ENCODE measurements at regions not wholly inside any gene's neighbourhood (a gene's known extent, or its start where the extent isn't known, plus 50 kb on each side); places are given as distances from the start of the nearest gene placed in this dataset.

DNA sequence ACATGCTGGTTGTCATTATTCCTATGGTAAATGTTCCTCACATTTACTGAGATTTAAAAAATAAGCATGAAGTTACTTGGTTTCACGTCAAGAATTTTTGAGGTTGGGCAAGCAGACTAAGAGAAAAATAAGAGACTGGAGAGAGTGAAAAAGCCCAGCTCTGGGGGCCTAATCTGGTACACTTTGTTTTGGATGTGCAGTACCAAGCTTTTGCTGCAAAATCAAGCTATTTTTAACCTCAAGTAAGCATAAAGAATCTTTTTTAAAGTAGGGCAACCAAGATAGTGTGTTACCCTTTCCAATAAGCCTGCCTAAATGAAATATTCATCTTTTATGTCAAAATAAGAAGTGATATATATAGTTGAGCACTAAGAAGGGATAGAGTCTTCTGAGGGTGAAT, 79.4 kb upstream of the ARHGAP20 start:
- DNase-seq (ENCODE audit: low read depth, low spot score) (no peak), ATAC-seq (no peak)
- Histone ChIP-seq H3K27me3 (ENCODE audit: control insufficient read depth, insufficient read depth, low read length) (no peaks in the 10 kb centered on the region), H3K9me3 (ENCODE audit: control insufficient read depth, insufficient read depth, low read depth, low read length) (no peaks in the 10 kb centered on the region), H3K36me3 (ENCODE audit: control insufficient read depth, insufficient read depth, low read length) (no peaks in the 10 kb centered on the region), H3K4me1 (ENCODE audit: control insufficient read depth, insufficient read depth, low read length) (no peaks in the 10 kb centered on the region), H3K27ac (ENCODE audit: low read length) (no peak overlapping the region), H3K4me3 (ENCODE audit: low read depth in 2 of 2, low read length in 2 of 2) (no peak overlapping the region)
- in situ Hi-C loops (cut with HindIII; ENCODE audit: low pct_unique_long_range_greater_than_20kb, low sequenced_read_pairs) (no loop called here), intact Hi-C loops (cut with micrococcal nuclease; ENCODE audit: unreplicated experiment) (no loop called here)
- CTCF ChIA-PET: no interaction called here
- POLR2A ChIA-PET: no interaction called here
- no TSS peak for BruUV-seq (replicated peaks)
- TF ChIP-seq TCF7L2 (IDR thresholded peaks at IDR 0.05; ENCODE audit: low read depth, low read length): no peak
- TF ChIP-seq, protein P1, sequence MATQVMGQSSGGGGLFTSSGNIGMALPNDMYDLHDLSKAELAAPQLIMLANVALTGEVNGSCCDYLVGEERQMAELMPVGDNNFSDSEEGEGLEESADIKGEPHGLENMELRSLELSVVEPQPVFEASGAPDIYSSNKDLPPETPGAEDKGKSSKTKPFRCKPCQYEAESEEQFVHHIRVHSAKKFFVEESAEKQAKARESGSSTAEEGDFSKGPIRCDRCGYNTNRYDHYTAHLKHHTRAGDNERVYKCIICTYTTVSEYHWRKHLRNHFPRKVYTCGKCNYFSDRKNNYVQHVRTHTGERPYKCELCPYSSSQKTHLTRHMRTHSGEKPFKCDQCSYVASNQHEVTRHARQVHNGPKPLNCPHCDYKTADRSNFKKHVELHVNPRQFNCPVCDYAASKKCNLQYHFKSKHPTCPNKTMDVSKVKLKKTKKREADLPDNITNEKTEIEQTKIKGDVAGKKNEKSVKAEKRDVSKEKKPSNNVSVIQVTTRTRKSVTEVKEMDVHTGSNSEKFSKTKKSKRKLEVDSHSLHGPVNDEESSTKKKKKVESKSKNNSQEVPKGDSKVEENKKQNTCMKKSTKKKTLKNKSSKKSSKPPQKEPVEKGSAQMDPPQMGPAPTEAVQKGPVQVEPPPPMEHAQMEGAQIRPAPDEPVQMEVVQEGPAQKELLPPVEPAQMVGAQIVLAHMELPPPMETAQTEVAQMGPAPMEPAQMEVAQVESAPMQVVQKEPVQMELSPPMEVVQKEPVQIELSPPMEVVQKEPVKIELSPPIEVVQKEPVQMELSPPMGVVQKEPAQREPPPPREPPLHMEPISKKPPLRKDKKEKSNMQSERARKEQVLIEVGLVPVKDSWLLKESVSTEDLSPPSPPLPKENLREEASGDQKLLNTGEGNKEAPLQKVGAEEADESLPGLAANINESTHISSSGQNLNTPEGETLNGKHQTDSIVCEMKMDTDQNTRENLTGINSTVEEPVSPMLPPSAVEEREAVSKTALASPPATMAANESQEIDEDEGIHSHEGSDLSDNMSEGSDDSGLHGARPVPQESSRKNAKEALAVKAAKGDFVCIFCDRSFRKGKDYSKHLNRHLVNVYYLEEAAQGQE (IDR thresholded peaks at IDR 0.05; ENCODE audit: insufficient read depth in 1 of 2, low read depth in 2 of 2, low read length in 1 of 2): no peak
- no peak for TF ChIP-seq POLR2AphosphoS5 (IDR thresholded peaks at IDR 0.05; ENCODE audit: low read depth, low read length)
- TF ChIP-seq SIN3A (IDR thresholded peaks at IDR 0.05; ENCODE audit: borderline replicate concordance, insufficient read depth, low read depth, low read length): no peak
- no peak for TF ChIP-seq CTCF (IDR thresholded peaks at IDR 0.05)

- ChIA-PET POLR2A (no interaction called here), CTCF (no interaction called here)
- in situ Hi-C loops (cut with HindIII; ENCODE audit: low pct_unique_long_range_greater_than_20kb, low sequenced_read_pairs): no loop called here
- H3K27ac ChIP-seq (ENCODE audit: low read length): no peak overlapping the region
- no peaks in the 10 kb centered on the region for H3K9me3 ChIP-seq (ENCODE audit: control insufficient read depth, insufficient read depth, low read depth, low read length)
- ATAC-seq (no peak), DNase-seq (ENCODE audit: low read depth, low spot score) (no peak)
- intact Hi-C loops (cut with micrococcal nuclease; ENCODE audit: unreplicated experiment): no loop called here
- no TSS peak for BruUV-seq (replicated peaks)
- TF ChIP-seq SIN3A (IDR thresholded peaks at IDR 0.05; ENCODE audit: borderline replicate concordance, insufficient read depth, low read depth, low read length): no peak
- TF ChIP-seq POLR2AphosphoS5 (IDR thresholded peaks at IDR 0.05; ENCODE audit: low read depth, low read length): no peak
- TF ChIP-seq TCF7L2 (IDR thresholded peaks at IDR 0.05; ENCODE audit: low read depth, low read length): no peak
- TF ChIP-seq CTCF (IDR thresholded peaks at IDR 0.05): no peak
- TF ChIP-seq, protein P1 (IDR thresholded peaks at IDR 0.05; ENCODE audit: insufficient read depth in 1 of 2, low read depth in 2 of 2, low read length in 1 of 2): no peak
- no peaks in the 10 kb centered on the region for H3K4me1 ChIP-seq (ENCODE audit: control insufficient read depth, insufficient read depth, low read length)
- no peaks in the 10 kb centered on the region for H3K36me3 ChIP-seq (ENCODE audit: control insufficient read depth, insufficient read depth, low read length)
- H3K4me3 ChIP-seq (ENCODE audit: low read depth in 2 of 2, low read length in 2 of 2): no peak overlapping the region
- H3K27me3 ChIP-seq (ENCODE audit: control insufficient read depth, insufficient read depth, low read length): no peaks in the 10 kb centered on the region
These were observed 75.4 kb upstream of the ARHGAP20 start for GRCh38 chr11:110787680-110788079.
